MM.1S (cell line): ENCODE measurements at regions not wholly inside any gene's neighbourhood (a gene's known extent, or its start where the extent isn't known, plus 50 kb on each side); places are given as distances from the start of the nearest gene placed in this dataset.

ENCODE experiments used
- CTCF ChIP-seq: fragments of 300-600 bp; sonication (generic); IDR thresholded peaks from 2 replicates; pipeline ENCODE4 v1.5.1; 2016; ENCODE audit warnings: antibody characterized with exemption, low read length, mixed read lengths
- EZH2 ChIP-seq: fragments of 300-600 bp; sonication (generic); optimal IDR thresholded peaks from 2 replicates; pipeline ENCODE3; 2017; ENCODE audit warnings: low read depth, mild to moderate bottlenecking, antibody characterized with exemption, low read length, mixed read lengths
- EZH2phosphoT487 ChIP-seq: fragments of 300-600 bp; sonication (generic); IDR thresholded peaks from 2 replicates; pipeline ENCODE4 v1.6.1; 2018; ENCODE audit warnings: antibody characterized with exemption, low read length

- no peak for TF ChIP-seq CTCF
- no peak for TF ChIP-seq EZH2
- TF ChIP-seq EZH2phosphoT487, result no peak
Observed at GRCh38 chr10:4099202-4099601, 314.2 kb upstream of the KLF6 start.
